ENCODE measurements at regions not wholly inside any gene's neighbourhood (a gene's known extent, or its start where the extent isn't known, plus 50 kb on each side); places are given as distances from the start of the nearest gene placed in this dataset.
A peak's percentile ranks its signal among the peaks of the same experiment; 100 is the strongest.

GRCh38 chr2:17303521-17303920 is 214.7 kb downstream of the RAD51AP2 start:
- DNase-seq = no peak

- no peak for DNase-seq
Measured at GRCh38 chr2:17303054-17303453, 215.2 kb downstream of the RAD51AP2 start.

DNA sequence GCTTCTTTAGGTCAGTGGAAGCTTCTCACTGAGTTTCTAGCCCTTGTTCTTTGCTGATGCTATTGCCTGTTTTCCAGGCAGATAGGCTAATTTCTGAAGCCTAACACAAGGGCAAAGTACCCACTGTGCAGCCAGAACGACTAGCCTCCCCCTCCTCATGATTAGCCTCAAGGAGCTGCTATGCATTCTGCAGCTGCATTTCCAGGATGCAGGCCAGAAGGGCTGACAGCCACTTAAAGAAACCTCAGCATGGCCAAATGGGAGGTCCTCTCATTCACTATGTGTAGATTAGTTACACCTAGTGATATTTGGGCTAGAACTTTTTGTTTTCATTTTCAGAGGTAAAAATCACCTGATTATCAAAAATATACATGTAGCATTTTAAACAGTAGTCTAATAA is 216.0 kb downstream of the RAD51AP2 start:
- no peak for DNase-seq

GRCh38 chr2:17301437-17301836 is 216.8 kb downstream of the RAD51AP2 start:
- no peak for DNase-seq

DNA sequence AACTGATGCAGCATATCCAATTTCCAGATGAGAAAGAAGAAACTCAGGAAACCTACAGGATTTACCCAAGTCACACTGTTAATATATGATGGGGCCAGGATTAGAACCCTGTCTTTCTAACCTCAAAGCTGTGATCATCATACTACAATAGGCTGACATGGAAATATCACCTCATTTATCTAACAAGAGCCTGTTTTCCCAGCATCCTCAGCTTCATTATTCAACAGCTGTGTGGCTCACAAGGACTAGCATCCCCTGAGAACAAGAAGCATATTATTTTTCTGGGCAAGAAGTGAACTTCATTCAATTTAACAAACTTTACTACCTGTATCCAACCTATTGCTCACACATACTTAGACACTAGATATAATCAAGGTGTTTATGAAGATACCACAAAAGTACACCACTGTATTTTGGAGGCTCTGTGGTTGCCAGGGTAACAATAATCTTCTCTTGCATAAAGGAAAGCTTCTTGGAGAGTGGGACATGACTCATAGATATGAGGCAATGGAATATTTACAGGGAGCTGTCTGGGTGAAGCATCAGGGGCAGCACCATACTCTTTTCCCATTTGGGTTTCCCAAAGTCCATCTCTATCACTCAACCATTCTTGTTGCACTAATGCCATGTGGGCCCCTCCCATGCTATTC is 218.2 kb downstream of the RAD51AP2 start:
- DNase-seq = no peak

GRCh38 chr2:17298453-17298852 is 219.8 kb downstream of the RAD51AP2 start:
- no peak for DNase-seq

DNA sequence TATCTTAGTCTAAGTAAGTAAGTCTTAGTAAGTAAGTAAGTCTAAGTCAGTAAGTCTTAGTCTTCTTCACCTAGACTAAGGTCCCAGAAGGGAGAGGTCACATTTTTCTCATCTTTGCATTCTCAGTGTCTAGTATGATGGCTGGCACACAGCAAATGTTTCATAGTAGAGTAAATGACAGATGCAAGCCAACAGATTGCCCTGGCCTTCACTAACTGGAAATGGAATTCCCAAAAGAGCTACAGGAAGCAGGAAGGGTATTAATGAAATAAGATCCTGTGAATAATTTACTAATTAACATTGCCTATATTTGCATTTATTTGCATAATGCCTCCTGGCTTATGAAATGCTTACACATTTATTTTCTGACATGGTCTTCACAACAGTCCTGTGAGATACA is 221.6 kb downstream of the RAD51AP2 start:
- no peak for DNase-seq

- no peak for DNase-seq
Measured at GRCh38 chr2:17289669-17290068, 228.6 kb downstream of the RAD51AP2 start.

DNA sequence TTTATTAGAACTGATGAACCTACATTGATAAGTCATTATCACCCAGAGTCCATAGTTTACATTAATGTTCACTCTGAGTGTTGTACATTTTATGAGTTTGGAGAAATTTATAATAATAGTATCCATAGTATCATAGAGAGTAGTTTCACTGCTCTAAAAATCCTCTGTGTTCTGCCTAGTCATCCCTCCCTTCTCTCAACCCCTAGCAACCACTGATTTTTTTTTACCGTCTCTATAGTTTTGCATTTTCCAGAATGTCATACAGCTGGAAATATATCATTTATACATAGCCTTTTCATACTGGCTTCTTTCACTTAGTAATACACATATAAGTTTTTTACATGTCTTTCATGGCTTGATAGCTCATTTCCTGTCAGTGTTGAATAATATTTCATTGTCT is 231.1 kb downstream of the RAD51AP2 start:
- DNase-seq = no peak

- DNase-seq = no peak
Measured at GRCh38 chr2:17282826-17283225, 235.4 kb downstream of the RAD51AP2 start.

DNA sequence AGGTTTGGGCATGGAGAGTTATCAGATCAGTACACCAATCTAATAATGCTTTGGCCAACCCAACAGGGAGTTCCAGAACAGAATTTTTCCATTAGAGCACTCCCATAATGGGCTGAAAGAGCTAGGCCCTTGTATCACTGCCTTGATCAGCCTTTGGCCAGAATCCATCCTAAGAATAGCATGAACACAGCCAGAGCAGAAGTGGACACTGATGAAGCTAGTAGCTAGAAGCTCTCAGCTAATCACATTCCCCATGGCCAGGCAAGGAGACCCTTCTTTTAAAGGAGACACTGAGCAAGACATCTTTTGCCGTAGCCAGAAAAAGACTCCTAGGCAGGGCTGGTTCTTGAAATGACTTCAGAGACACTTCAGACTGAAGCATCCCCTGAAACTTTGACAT is 236.0 kb downstream of the RAD51AP2 start:
- DNase-seq = no peak

DNA sequence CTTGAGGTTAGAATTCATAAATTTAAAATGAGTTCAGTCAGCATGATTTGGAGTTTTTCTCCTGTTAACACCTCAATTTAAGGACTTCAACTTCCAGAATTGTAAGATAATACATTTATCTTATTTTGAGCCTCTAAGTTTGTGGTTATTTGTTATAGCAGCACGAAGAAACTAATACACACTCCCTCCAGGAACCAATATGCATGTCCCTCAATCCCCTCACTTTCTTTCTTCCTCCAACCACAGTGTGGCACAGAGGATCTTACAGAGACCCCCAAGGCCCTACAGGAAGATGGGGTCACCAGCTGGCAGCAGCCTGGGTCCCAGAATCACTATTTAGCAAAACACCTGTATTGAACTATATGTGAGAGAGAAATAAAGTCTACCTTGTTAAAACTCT is 242.0 kb downstream of the RAD51AP2 start:
- DNase-seq = no peak

- no peak for DNase-seq
Measured at GRCh38 chr2:17272652-17273525, 245.4 kb downstream of the RAD51AP2 start.

- DNase-seq = no peak
Measured at GRCh38 chr2:17272170-17272569, 246.1 kb downstream of the RAD51AP2 start.

DNA sequence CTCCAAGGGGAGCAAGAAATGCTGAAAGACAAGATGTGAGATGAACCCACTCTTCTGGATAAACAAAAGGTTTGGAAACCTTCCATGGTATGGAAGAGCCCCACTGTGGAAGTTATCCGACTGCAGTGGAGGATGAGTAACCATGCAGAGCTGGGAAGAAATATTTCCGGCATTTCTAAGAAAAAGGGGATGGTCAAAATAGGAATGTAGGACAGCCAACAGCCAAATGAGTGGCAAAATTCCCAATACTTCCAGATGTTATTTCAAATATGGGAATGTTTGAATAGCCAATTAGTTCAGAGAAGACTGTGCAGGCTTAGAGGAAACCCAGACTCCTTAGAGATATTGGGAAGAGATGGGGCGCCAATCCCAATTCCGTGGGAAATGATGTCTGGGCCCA is 246.8 kb downstream of the RAD51AP2 start:
- DNase-seq = no peak

DNA sequence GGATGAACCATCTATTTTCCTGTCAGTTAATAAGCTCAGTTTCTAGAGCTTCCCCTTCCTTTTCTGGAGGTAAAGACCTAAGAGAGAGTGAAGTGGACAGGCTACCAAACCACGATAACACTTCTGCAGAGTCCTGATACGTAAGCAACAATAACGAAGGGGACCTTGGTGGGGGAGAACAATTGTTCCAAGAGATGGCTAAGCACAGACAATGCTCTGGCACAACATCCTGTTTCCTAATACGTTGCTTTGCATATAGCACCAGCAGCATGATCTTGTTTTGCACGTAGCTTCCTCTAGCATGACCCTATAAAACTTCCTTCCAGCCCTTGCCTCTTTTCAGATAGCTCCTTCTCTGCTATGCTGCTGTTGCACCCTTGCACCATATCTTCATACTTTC is 247.3 kb downstream of the RAD51AP2 start:
- peak in 1 of 4 experiments; percentile 4 for DNase-seq

DNA sequence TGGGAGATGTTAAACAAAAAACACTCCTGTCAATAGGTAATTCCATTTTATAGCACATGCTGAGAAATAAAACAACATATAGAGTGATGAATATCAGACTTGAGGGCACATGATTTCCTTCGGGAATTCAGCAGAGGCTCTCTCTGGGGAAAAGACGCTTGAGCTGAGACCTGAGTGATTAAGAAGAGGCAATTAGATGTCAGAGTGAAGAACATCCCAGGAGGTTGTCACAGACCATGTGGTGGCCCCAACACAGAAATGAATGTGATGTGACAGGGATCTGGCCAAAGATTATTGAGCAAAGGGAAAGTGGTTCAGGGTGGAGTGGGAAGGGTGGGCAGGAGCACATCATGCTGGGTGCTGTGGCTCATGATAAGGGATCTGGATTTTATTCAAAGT is 254.7 kb downstream of the RAD51AP2 start:
- no peak for DNase-seq

DNA sequence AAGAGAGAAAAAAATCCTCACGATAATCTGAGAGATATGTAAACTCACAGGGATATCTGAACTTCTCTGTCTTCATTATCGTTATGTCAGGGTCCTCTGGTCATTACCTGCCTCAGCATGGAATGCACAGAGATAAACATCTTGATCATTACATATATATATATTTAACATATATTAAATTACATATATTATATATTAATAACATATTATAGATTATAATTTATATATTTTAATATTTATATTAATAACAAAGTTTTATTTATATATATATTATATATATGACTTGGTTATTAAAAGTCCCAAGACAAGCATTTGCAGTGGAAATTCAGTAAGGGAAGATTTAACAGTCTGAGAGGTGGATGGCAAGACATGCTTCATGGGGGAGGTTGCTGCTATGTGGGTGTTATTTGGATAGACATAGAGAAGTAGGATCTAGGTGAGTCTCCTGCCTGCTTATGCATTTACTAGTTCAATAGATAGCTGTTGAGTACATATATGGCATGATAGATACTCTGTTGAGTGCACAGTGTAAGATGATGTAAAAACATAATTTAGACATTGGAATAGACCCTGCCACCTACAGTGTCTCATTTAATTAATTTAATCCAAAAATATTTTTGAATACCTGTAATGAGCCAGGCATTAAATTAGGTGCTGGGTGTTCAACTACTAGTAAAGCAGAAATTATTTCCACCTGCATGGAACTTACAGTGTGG is 255.2 kb downstream of the RAD51AP2 start:
- DNase-seq = no peak

DNA sequence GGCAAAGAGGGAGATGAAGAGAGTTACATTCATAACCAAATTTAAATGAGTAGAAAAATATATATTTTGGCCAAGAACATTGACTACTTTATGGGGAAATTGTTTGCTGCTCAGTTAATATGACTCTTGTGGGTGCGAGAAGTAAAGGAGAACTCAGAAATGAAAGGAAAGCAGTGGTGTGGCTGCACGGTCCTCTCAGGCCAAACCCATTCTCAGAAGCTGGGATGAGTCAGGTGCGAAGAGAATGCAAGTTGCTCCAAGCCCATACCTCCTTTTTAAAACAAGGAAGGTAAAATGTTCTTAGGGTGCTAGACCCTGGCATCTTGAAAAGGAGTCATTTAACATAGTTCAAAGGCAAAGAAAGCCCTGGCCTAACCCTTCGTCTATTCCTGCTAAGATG is 258.6 kb downstream of the RAD51AP2 start:
- no peak for DNase-seq

DNA sequence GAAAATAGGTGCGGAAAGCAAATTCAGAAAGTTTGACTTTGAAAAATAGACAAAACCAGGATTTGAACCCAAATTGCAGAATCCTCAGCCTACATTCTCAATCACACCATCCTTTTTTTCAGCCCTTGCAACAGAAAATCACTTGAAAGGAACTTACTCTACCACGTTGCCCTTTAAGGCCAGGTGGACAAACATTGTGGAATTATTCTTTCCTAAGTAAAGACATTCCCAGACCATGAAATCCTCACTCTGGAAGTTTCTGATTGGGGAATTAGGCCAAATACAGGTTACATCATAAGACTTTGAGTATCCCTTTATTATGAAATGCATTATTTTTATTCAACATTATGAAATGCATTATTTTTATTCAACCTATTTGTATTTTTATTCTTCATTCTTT is 259.4 kb downstream of the RAD51AP2 start:
- no peak for DNase-seq

GRCh38 chr2:17257189-17257909 is 260.9 kb downstream of the RAD51AP2 start:
- DNase-seq = no peak

DNA sequence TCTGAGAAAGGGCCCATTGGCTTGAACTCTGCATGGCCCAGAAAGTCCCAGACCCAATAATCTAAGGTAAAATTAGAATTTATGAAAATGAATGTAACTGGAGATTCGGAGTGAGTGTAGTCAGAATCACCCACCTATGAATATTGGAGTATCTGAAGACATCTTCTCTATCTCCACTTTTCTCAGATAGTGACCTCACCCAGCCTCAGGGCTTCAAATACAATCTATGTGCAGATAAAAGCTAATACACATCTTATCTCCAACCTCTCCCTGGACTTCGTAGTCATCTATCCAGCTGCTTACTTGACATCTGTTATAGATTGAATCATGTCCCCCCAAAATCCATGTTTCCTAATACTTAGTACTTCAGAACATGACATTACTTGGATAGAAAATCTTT is 263.2 kb downstream of the RAD51AP2 start:
- no peak for DNase-seq

DNA sequence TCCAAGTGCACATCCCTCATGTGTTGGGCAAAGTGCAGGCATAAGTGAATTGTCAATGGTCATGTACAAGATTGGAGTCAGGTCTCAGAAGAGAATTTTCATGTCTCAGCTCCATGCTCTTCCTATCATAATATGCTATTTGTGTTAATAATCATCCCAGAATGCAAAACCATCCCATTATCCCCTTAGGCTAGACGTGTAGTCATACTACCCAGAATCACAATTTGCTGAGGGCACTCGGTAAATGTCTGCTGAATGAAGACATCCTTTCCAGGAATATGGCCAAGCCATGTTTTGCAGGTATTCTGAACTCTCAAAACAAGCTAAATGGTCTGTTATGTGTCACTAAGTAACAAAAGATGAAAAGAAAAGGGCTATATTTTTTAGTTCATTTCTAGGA is 263.8 kb downstream of the RAD51AP2 start:
- no peak for DNase-seq

Measured in suppressor macrophage (primary cell).